ENCODE measurements at regions not wholly inside any gene's neighbourhood (a gene's known extent, or its start where the extent isn't known, plus 50 kb on each side); places are given as distances from the start of the nearest gene placed in this dataset.

DNA sequence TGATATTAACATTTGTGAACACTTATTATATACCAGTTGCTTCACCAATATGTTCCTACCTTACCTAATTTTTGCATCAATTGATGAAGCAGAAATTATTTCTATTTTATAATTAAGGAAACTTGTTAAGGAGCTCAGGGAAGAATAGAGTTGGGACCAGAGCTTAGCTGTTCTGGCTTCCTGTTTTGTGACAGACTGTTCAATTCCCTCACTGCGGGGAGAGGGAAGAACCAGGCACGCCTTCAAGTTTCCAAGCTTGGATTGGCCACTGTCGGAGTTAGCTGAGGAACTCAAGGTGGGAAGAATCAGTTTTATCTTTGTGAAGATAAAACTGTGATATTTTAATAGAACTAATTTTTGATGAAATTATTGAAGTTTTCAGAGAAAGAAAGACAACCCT, 142.3 kb upstream of the LMO4 start:
- H3K27ac ChIP-seq (ENCODE audit: low read depth in 2 of 2, low read length in 1 of 2): no peak overlapping the region
- WGBS (ENCODE audit: low lambda C conversion rate): 85% methylated on average over 3 of the region's 3 CpGs
- TF ChIP-seq TAF1 (IDR thresholded peaks at IDR 0.05; ENCODE audit: borderline replicate concordance, low read depth, low read length): no peak
- TF ChIP-seq, protein P1, sequence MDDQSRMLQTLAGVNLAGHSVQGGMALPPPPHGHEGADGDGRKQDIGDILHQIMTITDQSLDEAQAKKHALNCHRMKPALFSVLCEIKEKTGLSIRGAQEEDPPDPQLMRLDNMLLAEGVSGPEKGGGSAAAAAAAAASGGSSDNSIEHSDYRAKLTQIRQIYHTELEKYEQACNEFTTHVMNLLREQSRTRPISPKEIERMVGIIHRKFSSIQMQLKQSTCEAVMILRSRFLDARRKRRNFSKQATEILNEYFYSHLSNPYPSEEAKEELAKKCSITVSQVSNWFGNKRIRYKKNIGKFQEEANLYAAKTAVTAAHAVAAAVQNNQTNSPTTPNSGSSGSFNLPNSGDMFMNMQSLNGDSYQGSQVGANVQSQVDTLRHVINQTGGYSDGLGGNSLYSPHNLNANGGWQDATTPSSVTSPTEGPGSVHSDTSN (IDR thresholded peaks at IDR 0.05): no peak
- TF ChIP-seq, protein P2, sequence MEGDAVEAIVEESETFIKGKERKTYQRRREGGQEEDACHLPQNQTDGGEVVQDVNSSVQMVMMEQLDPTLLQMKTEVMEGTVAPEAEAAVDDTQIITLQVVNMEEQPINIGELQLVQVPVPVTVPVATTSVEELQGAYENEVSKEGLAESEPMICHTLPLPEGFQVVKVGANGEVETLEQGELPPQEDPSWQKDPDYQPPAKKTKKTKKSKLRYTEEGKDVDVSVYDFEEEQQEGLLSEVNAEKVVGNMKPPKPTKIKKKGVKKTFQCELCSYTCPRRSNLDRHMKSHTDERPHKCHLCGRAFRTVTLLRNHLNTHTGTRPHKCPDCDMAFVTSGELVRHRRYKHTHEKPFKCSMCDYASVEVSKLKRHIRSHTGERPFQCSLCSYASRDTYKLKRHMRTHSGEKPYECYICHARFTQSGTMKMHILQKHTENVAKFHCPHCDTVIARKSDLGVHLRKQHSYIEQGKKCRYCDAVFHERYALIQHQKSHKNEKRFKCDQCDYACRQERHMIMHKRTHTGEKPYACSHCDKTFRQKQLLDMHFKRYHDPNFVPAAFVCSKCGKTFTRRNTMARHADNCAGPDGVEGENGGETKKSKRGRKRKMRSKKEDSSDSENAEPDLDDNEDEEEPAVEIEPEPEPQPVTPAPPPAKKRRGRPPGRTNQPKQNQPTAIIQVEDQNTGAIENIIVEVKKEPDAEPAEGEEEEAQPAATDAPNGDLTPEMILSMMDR (IDR thresholded peaks at IDR 0.05): no peak
- no peak for TF ChIP-seq RFX5 (IDR thresholded peaks at IDR 0.05; ENCODE audit: low read length)
- TF ChIP-seq POLR2AphosphoS5 (IDR thresholded peaks at IDR 0.05; ENCODE audit: low read depth, low read length): no peak
- TF ChIP-seq NRF1 (IDR thresholded peaks at IDR 0.05; ENCODE audit: low read depth, low read length): no peak
- no peaks in the 10 kb centered on the region for H3K9me2 ChIP-seq
- H3K4me3 ChIP-seq (ENCODE audit: low read depth in 2 of 2, low read length in 1 of 2): no peak overlapping the region
- H3K4me2 ChIP-seq: no peak overlapping the region
- no peak overlapping the region for H3K9ac ChIP-seq
- no peaks in the 10 kb centered on the region for H3K79me2 ChIP-seq (ENCODE audit: insufficient read depth)
- DNase-seq: no peak
- H4K20me1 ChIP-seq (ENCODE audit: insufficient read depth): no peaks in the 10 kb centered on the region
- no peak overlapping the region for H2AFZ ChIP-seq (ENCODE audit: low read depth)
- H3F3A ChIP-seq (replicated peaks; ENCODE audit: insufficient read depth): no peaks in the 10 kb centered on the region
- peaks cover 12% of the 10 kb centered on the region; the same call in 1 of the 2 replicates for H3K27me3 ChIP-seq (ENCODE audit: insufficient read depth)
- H3K4me1 ChIP-seq (ENCODE audit: control insufficient read depth in 1 of 2, insufficient read depth in 2 of 2, low read depth in 1 of 2, low read length in 1 of 2): no peaks in the 10 kb centered on the region
- no peaks in the 10 kb centered on the region for H3K36me3 ChIP-seq (replicated peaks in 1 of 2; ENCODE audit: control insufficient read depth in 1 of 2, insufficient read depth in 2 of 2, low read length in 1 of 2)
- POLR2A ChIA-PET: no interaction called here
- no peaks in the 10 kb centered on the region for H3K9me3 ChIP-seq
- CTCF ChIA-PET: no interaction called here

DNA sequence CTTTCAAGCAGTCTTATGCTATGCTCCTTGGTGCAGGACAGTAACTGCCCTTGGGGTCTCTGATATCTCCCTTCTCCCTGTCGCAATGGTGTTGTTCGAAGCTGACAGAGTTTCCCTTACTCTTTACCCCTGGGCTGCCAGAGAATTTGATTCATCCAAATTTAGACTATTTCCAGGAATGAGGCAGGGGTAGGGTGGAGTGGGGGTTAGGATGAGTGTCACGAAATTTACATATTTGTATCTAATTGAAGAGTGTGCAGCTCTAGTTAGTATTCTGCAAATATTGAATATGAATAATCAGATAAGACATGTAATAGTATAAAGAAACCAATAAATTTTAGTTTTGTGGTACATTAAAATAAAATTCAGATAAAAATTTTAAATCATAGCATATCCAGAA, 140.0 kb upstream of the LMO4 start:
- no peaks in the 10 kb centered on the region for H3K36me3 ChIP-seq (replicated peaks in 1 of 2; ENCODE audit: control insufficient read depth in 1 of 2, insufficient read depth in 2 of 2, low read length in 1 of 2)
- no peak overlapping the region for H3K27ac ChIP-seq (ENCODE audit: low read depth in 2 of 2, low read length in 1 of 2)
- no peak for DNase-seq
- H3K9ac ChIP-seq: no peak overlapping the region
- H2AFZ ChIP-seq (ENCODE audit: low read depth): no peak overlapping the region
- no peaks in the 10 kb centered on the region for H3K4me1 ChIP-seq (ENCODE audit: control insufficient read depth in 1 of 2, insufficient read depth in 2 of 2, low read depth in 1 of 2, low read length in 1 of 2)
- no peaks in the 10 kb centered on the region for H3K79me2 ChIP-seq (ENCODE audit: insufficient read depth)
- no peak overlapping the region for H3K4me2 ChIP-seq
- no peaks in the 10 kb centered on the region for H3F3A ChIP-seq (replicated peaks; ENCODE audit: insufficient read depth)
- no peaks in the 10 kb centered on the region for H3K9me3 ChIP-seq
- no peaks in the 10 kb centered on the region for H4K20me1 ChIP-seq (ENCODE audit: insufficient read depth)
- H3K9me2 ChIP-seq: no peaks in the 10 kb centered on the region
- WGBS (ENCODE audit: low lambda C conversion rate): 57% methylated on average over 3 of the region's 3 CpGs
- H3K4me3 ChIP-seq (ENCODE audit: low read depth in 2 of 2, low read length in 1 of 2): no peak overlapping the region
- H3K27me3 ChIP-seq (ENCODE audit: insufficient read depth): no peaks in the 10 kb centered on the region
- CTCF ChIA-PET: no interaction called here
- POLR2A ChIA-PET: no interaction called here
- TF ChIP-seq ELF1 (IDR thresholded peaks at IDR 0.05) (no peak), RFX5 (IDR thresholded peaks at IDR 0.05; ENCODE audit: low read length) (no peak), RXRA (IDR thresholded peaks at IDR 0.05; ENCODE audit: borderline replicate concordance, low read depth) (no peak), POLR2AphosphoS5 (IDR thresholded peaks at IDR 0.05; ENCODE audit: low read depth, low read length) (no peak), EP300 (IDR thresholded peaks at IDR 0.05; ENCODE audit: borderline replicate concordance in 1 of 2, low read depth in 1 of 2, low read length in 1 of 2) (no peak), SMC3 (IDR thresholded peaks at IDR 0.05; ENCODE audit: low read depth, low read length) (no peak), MXI1 (IDR thresholded peaks at IDR 0.05; ENCODE audit: low read depth, low read length) (no peak), EZH2phosphoT487 (IDR thresholded peaks at IDR 0.05; ENCODE audit: borderline replicate concordance, low read depth) (no peak), TAF1 (IDR thresholded peaks at IDR 0.05; ENCODE audit: borderline replicate concordance, low read depth, low read length) (no peak)
- TF ChIP-seq, protein P1 (IDR thresholded peaks at IDR 0.05): no peak
- TF ChIP-seq, protein P3, sequence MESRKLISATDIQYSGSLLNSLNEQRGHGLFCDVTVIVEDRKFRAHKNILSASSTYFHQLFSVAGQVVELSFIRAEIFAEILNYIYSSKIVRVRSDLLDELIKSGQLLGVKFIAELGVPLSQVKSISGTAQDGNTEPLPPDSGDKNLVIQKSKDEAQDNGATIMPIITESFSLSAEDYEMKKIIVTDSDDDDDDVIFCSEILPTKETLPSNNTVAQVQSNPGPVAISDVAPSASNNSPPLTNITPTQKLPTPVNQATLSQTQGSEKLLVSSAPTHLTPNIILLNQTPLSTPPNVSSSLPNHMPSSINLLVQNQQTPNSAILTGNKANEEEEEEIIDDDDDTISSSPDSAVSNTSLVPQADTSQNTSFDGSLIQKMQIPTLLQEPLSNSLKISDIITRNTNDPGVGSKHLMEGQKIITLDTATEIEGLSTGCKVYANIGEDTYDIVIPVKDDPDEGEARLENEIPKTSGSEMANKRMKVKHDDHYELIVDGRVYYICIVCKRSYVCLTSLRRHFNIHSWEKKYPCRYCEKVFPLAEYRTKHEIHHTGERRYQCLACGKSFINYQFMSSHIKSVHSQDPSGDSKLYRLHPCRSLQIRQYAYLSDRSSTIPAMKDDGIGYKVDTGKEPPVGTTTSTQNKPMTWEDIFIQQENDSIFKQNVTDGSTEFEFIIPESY (IDR thresholded peaks at IDR 0.05; ENCODE audit: borderline replicate concordance, low read depth): no peak
- TF ChIP-seq, protein P2 (IDR thresholded peaks at IDR 0.05): no peak
- TF ChIP-seq, protein P4, sequence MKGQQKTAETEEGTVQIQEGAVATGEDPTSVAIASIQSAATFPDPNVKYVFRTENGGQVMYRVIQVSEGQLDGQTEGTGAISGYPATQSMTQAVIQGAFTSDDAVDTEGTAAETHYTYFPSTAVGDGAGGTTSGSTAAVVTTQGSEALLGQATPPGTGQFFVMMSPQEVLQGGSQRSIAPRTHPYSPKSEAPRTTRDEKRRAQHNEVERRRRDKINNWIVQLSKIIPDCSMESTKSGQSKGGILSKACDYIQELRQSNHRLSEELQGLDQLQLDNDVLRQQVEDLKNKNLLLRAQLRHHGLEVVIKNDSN (IDR thresholded peaks at IDR 0.05; ENCODE audit: borderline replicate concordance, low read depth): no peak

All from SK-N-SH (cell line).